Caki2 (cell line): ENCODE measurements at regions not wholly inside any gene's neighbourhood (a gene's known extent, or its start where the extent isn't known, plus 50 kb on each side); places are given as distances from the start of the nearest gene placed in this dataset.

Experiments used
- DNase-seq: peaks from one replicate; pipeline ENCODE4 v3.0.0-alpha.2; 2015; ENCODE audit warnings: low read depth
- in situ Hi-C: cut with HindIII; loops from 2 replicates; pipeline ENCODE4 v1.10.0; 2016; ENCODE audit warnings: low sequenced_read_pairs, low pct_unique_long_range_greater_than_20kb, mixed read lengths

GRCh38 chr1:88118176-88118845 lies 565.8 kb upstream of the PKN2 start:
- in situ Hi-C loops = no loop called here
- no peak for DNase-seq

GRCh38 chr1:88124614-88125013 lies 559.5 kb upstream of the PKN2 start:
- in situ Hi-C loops = no loop called here
- DNase-seq = no peak

DNA sequence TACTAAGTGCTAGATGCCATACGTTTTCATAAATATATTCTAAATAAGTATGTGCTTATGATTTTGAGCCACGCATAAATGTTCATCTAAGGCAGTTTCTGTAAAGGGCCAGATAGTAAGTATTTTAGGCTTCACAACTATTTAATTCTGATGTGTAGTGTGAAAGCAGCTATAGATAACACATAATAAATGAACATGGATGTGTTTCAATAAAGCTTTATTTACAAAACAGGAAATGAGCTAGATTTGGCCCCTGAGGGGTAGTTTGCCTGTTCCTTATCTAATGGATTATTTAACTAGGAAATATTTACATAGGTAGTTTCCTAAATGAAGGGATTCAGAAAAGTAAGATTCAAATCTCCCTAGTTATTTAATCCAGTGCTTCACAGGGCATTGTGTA lies 557.6 kb upstream of the PKN2 start:
- DNase-seq = no peak
- in situ Hi-C loops = no loop called here

GRCh38 chr1:88133991-88134390 lies 550.1 kb upstream of the PKN2 start:
- no peak for DNase-seq
- in situ Hi-C loops = no loop called here

DNA sequence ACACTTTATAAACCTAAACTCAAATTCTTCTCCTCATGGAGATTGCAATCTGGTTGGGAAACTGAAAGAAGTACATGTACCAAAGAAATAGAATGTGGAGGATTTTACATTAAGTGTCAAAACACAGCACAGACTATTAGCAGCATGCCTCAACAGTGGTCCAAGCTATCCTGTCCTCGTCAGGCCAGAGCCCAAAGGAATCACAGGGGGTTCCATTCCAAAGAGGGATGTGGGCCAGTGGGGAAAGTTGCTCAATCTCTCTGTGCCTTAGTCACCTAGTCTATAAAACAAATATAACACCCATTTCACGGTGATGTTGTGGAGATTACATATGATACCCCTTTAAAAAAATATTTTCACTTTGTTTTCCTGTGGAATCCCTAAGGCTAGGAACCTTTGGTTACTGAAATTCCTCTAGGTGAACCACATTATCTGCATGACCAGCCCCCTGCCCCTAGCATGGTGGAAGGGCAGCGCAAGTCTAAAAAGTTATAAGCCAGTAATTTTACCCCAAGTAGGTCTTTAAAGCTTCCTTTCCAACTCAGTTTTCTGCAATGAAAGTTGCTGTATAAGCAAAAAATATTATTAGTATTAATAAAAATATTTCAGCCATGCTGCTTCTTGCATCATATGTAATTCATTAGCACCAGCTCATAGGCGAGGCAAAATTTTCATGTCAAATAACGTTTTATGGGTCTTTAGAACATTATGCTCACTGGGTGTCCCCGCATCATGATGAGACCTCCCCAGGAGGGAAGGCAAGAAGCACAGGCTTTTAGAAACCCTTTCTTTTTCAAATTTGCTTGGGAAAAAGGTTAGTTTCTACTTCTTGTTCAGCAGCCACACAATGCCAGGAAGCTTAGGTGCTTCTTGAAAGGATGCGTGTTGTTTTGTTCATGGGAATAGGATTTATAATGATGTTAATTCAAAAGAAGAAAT lies 548.8 kb upstream of the PKN2 start:
- in situ Hi-C loops = no loop called here
- no peak for DNase-seq

- DNase-seq = no peak
- in situ Hi-C loops = no loop called here
Observed at GRCh38 chr1:88139633-88140032, 544.4 kb upstream of the PKN2 start.

DNA sequence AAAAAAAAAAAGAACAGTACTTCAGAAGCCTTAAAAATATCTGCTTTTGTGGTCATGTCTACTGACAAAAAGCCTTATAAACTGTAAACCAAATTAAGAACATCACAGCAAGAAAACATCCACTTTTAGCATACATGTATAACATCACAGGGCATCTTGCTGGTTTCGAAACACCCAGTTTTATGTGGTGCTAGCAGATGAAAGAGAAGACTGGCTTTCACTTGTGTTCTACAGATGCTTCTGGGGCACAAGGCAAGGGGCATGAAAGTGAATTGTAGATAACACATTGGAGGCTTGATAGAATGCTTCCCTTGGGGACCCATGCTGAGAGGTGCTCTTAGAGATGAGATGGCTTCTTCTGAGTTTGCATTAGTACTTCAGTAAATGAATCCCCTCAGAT lies 543.7 kb upstream of the PKN2 start:
- no peak for DNase-seq
- in situ Hi-C loops = no loop called here

DNA sequence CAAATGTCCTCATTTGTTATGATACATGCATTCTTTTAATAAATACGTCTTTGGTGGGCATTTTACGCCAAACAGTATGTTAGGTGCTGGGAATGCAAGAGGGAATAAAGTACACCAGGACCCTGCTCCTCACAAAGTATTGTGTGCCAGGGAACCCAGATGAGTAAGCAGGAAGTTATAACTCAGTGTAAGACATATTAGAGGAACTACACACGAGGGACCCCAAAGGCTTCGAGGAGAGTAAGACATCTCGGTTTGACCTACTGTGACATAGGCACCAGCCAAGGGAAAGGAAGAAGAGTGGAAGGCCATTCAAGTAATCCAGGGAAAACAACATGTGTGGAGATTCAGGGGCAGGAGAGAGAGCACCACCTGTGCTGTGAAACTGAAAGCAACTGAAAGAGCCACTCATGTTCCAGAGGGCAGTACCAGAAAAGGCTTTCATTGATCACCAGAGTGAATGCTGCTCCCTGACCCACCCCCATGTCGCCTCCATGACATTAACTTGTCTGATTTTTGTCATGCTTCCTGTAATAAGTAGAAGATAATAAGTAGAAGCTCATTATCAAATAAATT lies 542.5 kb upstream of the PKN2 start:
- in situ Hi-C loops = no loop called here
- no peak for DNase-seq

DNA sequence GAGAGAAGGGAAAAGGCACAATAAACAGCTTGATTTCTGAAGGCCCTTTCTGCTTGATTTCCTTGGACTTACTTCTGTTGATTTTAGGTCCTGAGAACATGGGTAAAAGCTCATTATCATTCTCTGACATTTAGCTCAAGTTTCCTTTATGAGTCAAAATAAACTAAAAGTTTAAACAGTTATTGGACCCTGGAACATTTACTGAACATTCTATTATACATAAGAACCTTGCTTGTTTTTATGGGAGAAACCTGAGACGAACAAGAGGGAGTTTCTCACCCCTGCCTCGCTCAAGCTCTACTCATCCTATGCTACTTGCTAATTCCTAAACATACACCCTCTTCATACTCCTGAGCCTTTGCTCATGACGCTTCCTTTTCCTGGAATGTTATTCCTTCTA lies 538.3 kb upstream of the PKN2 start:
- in situ Hi-C loops = no loop called here
- no peak for DNase-seq

DNA sequence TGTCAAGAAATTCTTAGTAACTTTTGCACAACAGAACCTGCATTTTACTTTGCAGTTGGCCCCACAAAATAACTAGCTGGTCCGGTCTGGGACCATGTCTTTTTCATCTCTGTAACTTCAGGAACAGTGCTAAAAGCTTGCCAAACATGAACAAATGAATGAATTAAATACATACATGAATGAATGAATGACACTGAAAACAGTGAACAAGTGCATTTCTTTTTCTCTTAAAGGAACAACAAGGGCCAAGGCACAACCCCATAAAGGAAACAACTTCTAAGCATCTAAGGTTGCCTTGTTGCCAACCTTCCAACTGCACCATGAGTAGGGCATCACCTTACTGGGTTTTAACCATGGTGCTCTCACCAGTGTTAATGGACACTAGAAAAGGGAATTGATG lies 534.4 kb upstream of the PKN2 start:
- no peak for DNase-seq
- in situ Hi-C loops = no loop called here

DNA sequence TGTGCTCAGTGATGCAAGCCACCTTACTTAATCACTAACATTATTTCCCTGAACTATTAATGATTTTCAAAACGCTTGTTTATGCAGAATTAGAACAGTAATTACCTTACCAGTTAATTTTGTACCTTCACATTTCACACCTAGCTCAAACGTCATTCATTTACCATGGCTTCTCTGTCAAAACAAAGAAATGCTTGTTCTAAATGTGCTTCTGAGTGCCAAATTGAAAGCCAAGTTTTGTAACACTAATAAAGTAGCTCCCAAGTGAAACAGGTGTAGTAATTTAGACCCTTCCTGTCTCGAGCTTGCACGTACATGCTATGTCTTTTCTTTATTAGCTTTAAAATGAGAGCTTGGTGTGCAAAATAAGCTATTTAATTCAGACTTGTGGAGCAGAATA lies 533.7 kb upstream of the PKN2 start:
- no peak for DNase-seq
- in situ Hi-C loops = no loop called here

GRCh38 chr1:88163187-88163586 lies 520.9 kb upstream of the PKN2 start:
- in situ Hi-C loops = no loop called here
- DNase-seq = no peak

GRCh38 chr1:88168126-88168525 lies 515.9 kb upstream of the PKN2 start:
- DNase-seq = no peak
- in situ Hi-C loops = no loop called here

GRCh38 chr1:88169139-88169538 lies 514.9 kb upstream of the PKN2 start:
- in situ Hi-C loops = no loop called here
- DNase-seq = no peak

- in situ Hi-C loops = no loop called here
Observed at GRCh38 chr1:88169939-88170338, 514.1 kb upstream of the PKN2 start.

GRCh38 chr1:88175120-88175630 lies 508.9 kb upstream of the PKN2 start:
- in situ Hi-C loops = no loop called here
- DNase-seq = no peak

More at GRCh38 chr1:88169939-88170338, 514.1 kb upstream of the PKN2 start:
- no peak for DNase-seq

DNA sequence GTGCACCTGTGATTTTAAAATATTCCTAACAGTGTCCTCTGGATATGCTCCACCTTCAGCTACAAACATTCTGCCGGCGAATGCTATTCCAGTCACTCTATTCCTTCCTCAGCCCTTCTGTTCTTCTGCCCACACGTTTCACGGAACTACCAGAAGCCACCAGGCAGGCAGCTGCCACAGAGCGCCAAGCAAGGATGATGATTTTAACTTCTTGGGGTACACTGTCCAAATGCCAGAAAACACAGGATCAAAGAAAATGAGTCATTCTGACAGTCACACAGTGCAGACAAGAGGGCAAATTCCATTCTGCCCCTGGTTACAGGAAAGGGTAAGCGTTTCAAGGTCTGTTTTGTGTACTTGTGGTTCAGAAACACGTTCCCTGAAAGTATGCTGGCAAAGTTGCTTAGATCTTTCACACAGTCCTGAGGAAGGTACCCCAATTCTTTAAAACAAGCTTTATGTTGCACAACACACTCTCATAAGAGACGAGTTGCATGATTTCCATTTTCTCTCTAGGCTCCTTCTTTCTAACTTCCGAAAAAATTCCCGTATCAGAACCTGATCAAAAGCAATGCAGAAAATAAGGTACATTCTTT lies 508.3 kb upstream of the PKN2 start:
- in situ Hi-C loops = no loop called here
- DNase-seq = no peak

GRCh38 chr1:88179943-88180342 lies 504.1 kb upstream of the PKN2 start:
- in situ Hi-C loops = no loop called here

More at GRCh38 chr1:88179943-88180342, 504.1 kb upstream of the PKN2 start:
- no peak for DNase-seq
